IPS DF 6.9 (cell line): ENCODE measurements at regions not wholly inside any gene's neighbourhood (a gene's known extent, or its start where the extent isn't known, plus 50 kb on each side); places are given as distances from the start of the nearest gene placed in this dataset.

ENCODE experiments used
- DNase-seq: peaks from one replicate; pipeline ENCODE4 v3.0.0-alpha.2; 2013; ENCODE audit warnings: low read depth, low spot score
- H3K27ac ChIP-seq: one replicate; pipeline ENCODE4 v1.5.1; 2013; ENCODE audit warnings: low read length, control low read depth
- H3K27me3 ChIP-seq: 2 replicates; pipeline ENCODE4 v1.6.1; 2013; ENCODE audit warnings: mild to moderate bottlenecking, low read length; ENCODE audit not compliant: control insufficient read depth, insufficient read depth
- H3K36me3 ChIP-seq: 2 replicates; pipeline ENCODE4 v1.6.1; 2013; ENCODE audit warnings: low read length; ENCODE audit not compliant: control insufficient read depth, insufficient read depth
- H3K4me1 ChIP-seq: 2 replicates; pipeline ENCODE4 v1.6.1; 2013; ENCODE audit warnings: low read length; ENCODE audit not compliant: control insufficient read depth, insufficient read depth
- H3K4me3 ChIP-seq: 2 replicates; pipeline ENCODE4 v1.5.1; 2013; ENCODE audit warnings: mild to moderate bottlenecking, low read length
- H3K9me3 ChIP-seq: 2 replicates; pipeline ENCODE4 v1.6.1; 2013; ENCODE audit warnings: low read length, inconsistent platforms; ENCODE audit not compliant: control insufficient read depth, insufficient read depth
- WGBS: extraction: QIAGEN DNeasy Blood & Tissue Kit; methylation state at CpG from one replicate; pipeline ENCODE4 v1.1.7; 2013; ENCODE audit warnings: mixed read lengths, missing lambda C conversion rate; ENCODE audit not compliant: insufficient read length, insufficient coverage; 5-methylcytosine and 5-hydroxymethylcytosine counted together

- no peaks in the 10 kb centered on the region for H3K36me3 ChIP-seq
- no peak for DNase-seq
- no peak overlapping the region for H3K4me3 ChIP-seq
Measured at GRCh38 chr4:125392694-125393093, 77.9 kb downstream of the FAT4 start.

DNA sequence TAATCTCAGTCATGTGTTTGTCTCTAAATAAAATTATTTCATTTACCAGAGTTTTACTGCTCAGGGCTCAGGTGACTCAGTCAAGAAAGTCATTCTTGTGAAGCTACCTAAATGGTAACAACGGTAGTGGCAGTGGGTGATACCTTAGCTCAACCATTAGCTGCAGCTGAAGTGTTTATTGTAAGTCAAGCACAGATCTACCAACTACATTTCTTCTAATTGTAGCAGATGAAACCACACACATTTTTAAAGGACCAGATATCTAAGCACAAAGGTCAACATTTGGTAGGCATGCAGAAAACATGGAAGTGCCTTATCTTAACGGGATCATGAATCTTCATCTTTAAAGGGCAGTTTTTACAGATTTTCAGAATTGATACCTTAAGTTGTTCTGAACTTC lies 79.1 kb downstream of the FAT4 start:
- no CpG with 5 or more reads among the region's 2 CpGs for WGBS
- Histone ChIP-seq H3K27ac (no peak overlapping the region), H3K36me3 (no peaks in the 10 kb centered on the region), H3K9me3 (no peaks in the 10 kb centered on the region), H3K27me3 (no peaks in the 10 kb centered on the region), H3K4me1 (no peaks in the 10 kb centered on the region), H3K4me3 (no peak overlapping the region)
- DNase-seq: no peak

More at GRCh38 chr4:125392694-125393093, 77.9 kb downstream of the FAT4 start:
- H3K9me3 ChIP-seq: no peaks in the 10 kb centered on the region
- H3K4me1 ChIP-seq: no peaks in the 10 kb centered on the region
- no peak overlapping the region for H3K27ac ChIP-seq
- no peaks in the 10 kb centered on the region for H3K27me3 ChIP-seq
- WGBS: no CpG with 5 or more reads among the region's 1 CpG

DNA sequence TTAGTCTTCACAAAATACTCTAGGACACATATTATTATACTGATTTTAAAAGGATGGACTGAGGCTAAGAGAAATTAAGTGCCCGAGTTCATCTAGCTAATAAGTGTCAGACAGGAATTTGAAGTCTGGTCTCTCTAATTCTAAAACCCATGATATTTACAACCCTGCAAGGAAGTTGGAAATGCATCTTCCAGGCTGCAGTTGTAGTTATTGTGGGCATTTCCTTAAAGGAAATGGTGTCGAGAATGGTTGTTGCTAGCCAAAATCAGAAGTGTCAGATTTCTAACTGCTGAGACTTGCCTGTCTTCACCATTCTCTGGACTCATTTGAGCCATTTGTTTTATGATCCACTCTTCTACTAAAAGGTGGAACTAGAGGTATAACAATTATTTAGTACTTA lies 82.5 kb downstream of the FAT4 start:
- H3K27me3 ChIP-seq: no peaks in the 10 kb centered on the region
- WGBS: no CpG with 5 or more reads among the region's 2 CpGs
- no peaks in the 10 kb centered on the region for H3K4me1 ChIP-seq
- H3K9me3 ChIP-seq: no peaks in the 10 kb centered on the region
- H3K36me3 ChIP-seq: no peaks in the 10 kb centered on the region
- no peak overlapping the region for H3K27ac ChIP-seq
- H3K4me3 ChIP-seq: no peak overlapping the region
- DNase-seq: no peak

- Histone ChIP-seq H3K27me3 (no peaks in the 10 kb centered on the region), H3K27ac (no peak overlapping the region), H3K9me3 (no peaks in the 10 kb centered on the region), H3K4me1 (no peaks in the 10 kb centered on the region), H3K4me3 (no peak overlapping the region), H3K36me3 (no peaks in the 10 kb centered on the region)
- WGBS: no CpG with 5 or more reads among the region's 9 CpGs
- DNase-seq: no peak
Measured at GRCh38 chr4:125398263-125399002, 83.7 kb downstream of the FAT4 start.

- no CpG with 5 or more reads among the region's 3 CpGs for WGBS
- Histone ChIP-seq H3K4me1 (no peaks in the 10 kb centered on the region), H3K9me3 (no peaks in the 10 kb centered on the region), H3K27me3 (no peaks in the 10 kb centered on the region), H3K36me3 (no peaks in the 10 kb centered on the region), H3K4me3 (no peak overlapping the region), H3K27ac (no peak overlapping the region)
- no peak for DNase-seq
Measured at GRCh38 chr4:125400756-125401155, 86.0 kb downstream of the FAT4 start.

DNA sequence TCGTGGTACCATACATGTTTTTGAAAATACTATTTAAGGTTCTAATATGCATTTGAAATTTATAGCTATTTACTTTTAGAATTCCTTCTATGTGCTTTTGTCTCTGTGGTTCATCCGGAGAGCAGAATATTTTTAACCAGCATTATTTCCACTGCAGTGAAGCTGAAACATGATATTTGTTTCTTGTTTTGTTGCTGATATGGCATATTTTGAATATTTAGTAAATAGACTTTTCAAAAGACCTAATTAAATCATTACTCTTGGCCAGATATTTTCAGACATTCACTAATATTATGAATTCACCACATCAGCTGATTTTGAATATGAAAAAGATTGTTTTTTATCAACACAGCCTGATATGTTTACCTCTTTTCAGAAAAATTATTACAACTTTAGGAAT lies 87.0 kb downstream of the FAT4 start:
- Histone ChIP-seq H3K4me3 (no peak overlapping the region), H3K36me3 (no peaks in the 10 kb centered on the region), H3K27ac (no peak overlapping the region), H3K4me1 (no peaks in the 10 kb centered on the region), H3K27me3 (no peaks in the 10 kb centered on the region), H3K9me3 (no peaks in the 10 kb centered on the region)
- WGBS: no CpG with 5 or more reads among the region's 2 CpGs
- DNase-seq: no peak

DNA sequence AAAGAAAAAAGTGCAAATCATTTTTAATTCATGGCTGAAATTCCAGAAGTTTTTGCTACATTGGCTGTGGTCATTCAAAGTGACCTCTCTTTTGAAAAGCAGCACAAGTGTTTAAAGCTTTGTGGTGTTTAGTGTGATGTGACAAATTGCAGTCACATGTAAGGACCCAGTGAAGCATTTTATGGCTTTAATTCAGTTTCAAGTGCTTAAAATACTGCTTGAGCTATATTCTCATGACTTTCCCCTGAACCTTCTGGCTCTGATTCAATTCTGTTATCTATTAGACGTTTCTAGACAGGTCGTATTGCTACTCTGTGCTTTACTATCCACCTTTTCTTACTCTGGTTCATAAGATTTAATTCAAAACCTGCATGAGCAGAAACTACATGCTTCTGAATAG lies 105.8 kb downstream of the FAT4 start:
- WGBS: no CpG with 5 or more reads among the region's 2 CpGs
- Histone ChIP-seq H3K9me3 (peaks cover 2% of the 10 kb centered on the region), H3K4me3 (no peak overlapping the region), H3K36me3 (no peaks in the 10 kb centered on the region), H3K27me3 (no peaks in the 10 kb centered on the region), H3K4me1 (no peaks in the 10 kb centered on the region), H3K27ac (no peak overlapping the region)
- no peak for DNase-seq

DNA sequence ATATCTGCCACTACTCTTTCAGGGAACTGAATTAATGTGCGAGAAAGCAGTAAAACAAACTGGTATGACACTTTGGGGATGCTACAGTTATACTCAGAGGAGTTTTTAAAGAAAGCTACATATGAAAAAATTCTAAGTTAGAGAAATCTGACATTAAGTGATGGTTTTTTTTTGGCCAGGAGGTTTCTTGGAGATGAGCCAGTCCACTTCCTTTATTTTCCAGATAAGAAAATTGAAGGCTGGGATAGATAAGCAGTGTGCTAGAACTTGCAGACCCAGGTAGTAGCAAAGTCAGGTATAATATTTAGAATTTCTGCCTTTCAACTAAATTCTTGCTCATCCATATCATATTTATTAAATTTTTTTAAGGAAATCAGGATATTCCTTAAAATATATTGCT lies 106.8 kb downstream of the FAT4 start:
- DNase-seq: no peak
- no CpG with 5 or more reads among the region's 1 CpG for WGBS
- no peak overlapping the region for H3K4me3 ChIP-seq
- no peaks in the 10 kb centered on the region for H3K27me3 ChIP-seq
- no peaks in the 10 kb centered on the region for H3K36me3 ChIP-seq
- H3K9me3 ChIP-seq: peaks cover 2% of the 10 kb centered on the region
- no peak overlapping the region for H3K27ac ChIP-seq
- no peaks in the 10 kb centered on the region for H3K4me1 ChIP-seq

- H3K9me3 ChIP-seq: peaks cover 2% of the 10 kb centered on the region
- no peaks in the 10 kb centered on the region for H3K36me3 ChIP-seq
- H3K4me3 ChIP-seq: no peak overlapping the region
- H3K27ac ChIP-seq: no peak overlapping the region
- H3K27me3 ChIP-seq: no peaks in the 10 kb centered on the region
- WGBS: no CpG with 5 or more reads among the region's 2 CpGs
- DNase-seq: no peak
- no peaks in the 10 kb centered on the region for H3K4me1 ChIP-seq
Measured at GRCh38 chr4:125423124-125423523, 108.4 kb downstream of the FAT4 start.

DNA sequence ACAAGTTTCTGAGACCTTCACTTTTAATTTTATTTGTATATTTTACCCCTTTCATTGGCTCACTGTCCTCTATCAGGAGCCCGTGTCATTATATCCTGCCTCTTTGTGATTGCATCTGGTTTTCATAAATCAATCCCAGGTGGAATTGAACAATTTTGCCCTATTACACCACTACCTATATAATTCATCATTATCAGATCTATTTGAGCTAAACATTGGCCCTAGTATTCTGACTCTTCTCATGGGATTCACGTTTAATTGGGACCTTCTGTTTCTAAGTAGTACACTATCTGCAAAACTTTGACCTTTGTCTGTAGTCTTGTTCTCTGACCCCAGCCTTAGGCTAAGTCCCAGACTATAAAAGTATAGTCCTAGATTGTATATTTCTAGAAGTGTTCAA lies 114.1 kb downstream of the FAT4 start:
- Histone ChIP-seq H3K27ac (no peak overlapping the region), H3K36me3 (no peaks in the 10 kb centered on the region), H3K27me3 (no peaks in the 10 kb centered on the region), H3K4me3 (no peak overlapping the region), H3K4me1 (no peaks in the 10 kb centered on the region; the same call in 1 of the 2 replicates), H3K9me3 (no peaks in the 10 kb centered on the region)
- no peak for DNase-seq
- no CpG with 5 or more reads among the region's 2 CpGs for WGBS

DNA sequence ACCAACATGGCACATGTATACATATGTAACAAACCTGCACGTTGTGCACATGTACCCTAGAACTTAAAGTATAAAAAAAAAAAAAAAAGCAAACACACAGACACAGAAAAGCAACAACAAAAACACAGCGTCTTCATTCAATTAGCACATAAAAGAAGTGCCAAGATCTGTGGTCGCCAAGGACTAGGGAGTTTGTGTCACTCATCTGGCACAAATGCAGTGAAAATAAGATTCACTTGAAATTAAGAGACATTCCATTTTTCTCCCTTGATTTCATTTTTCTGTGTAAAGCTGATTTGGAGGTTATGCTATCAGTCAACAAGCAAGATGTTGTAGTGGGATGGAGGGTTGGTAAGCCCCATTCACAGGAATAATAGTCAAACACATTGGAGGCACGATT lies 115.3 kb downstream of the FAT4 start:
- Histone ChIP-seq H3K27me3 (no peaks in the 10 kb centered on the region), H3K4me3 (no peak overlapping the region), H3K36me3 (no peaks in the 10 kb centered on the region), H3K9me3 (no peaks in the 10 kb centered on the region), H3K4me1 (no peaks in the 10 kb centered on the region; the same call in 1 of the 2 replicates), H3K27ac (no peak overlapping the region)
- no CpG with 5 or more reads among the region's 4 CpGs for WGBS
- DNase-seq: no peak
